ENCODE measurements at regions not wholly inside any gene's neighbourhood (a gene's known extent, or its start where the extent isn't known, plus 50 kb on each side); places are given as distances from the start of the nearest gene placed in this dataset.

GRCh38 chr16:72277749-72278148 is 105.8 kb upstream of the PMFBP1 start:
- TF ChIP-seq, protein P1, sequence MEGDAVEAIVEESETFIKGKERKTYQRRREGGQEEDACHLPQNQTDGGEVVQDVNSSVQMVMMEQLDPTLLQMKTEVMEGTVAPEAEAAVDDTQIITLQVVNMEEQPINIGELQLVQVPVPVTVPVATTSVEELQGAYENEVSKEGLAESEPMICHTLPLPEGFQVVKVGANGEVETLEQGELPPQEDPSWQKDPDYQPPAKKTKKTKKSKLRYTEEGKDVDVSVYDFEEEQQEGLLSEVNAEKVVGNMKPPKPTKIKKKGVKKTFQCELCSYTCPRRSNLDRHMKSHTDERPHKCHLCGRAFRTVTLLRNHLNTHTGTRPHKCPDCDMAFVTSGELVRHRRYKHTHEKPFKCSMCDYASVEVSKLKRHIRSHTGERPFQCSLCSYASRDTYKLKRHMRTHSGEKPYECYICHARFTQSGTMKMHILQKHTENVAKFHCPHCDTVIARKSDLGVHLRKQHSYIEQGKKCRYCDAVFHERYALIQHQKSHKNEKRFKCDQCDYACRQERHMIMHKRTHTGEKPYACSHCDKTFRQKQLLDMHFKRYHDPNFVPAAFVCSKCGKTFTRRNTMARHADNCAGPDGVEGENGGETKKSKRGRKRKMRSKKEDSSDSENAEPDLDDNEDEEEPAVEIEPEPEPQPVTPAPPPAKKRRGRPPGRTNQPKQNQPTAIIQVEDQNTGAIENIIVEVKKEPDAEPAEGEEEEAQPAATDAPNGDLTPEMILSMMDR (IDR thresholded peaks at IDR 0.05 in 8 of 11, conservative IDR thresholded peaks at IDR 0.05 in 3 of 11), result no peak
- TF ChIP-seq POLR2A (IDR thresholded peaks at IDR 0.05), result no peak
